ENCODE measurements at regions not wholly inside any gene's neighbourhood (a gene's known extent, or its start where the extent isn't known, plus 50 kb on each side); places are given as distances from the start of the nearest gene placed in this dataset.

- TF ChIP-seq CTCF (IDR thresholded peaks at IDR 0.05; ENCODE audit: low read depth, low read length, poor library complexity, severe bottlenecking) (no peak), EZH2phosphoT487 (IDR thresholded peaks at IDR 0.05; ENCODE audit: borderline replicate concordance, low read length) (no peak)
Observed at GRCh38 chr11:116651737-116652237, 121.0 kb downstream of the BUD13 start.

All from DOHH2 (cell line).